ENCODE measurements at regions not wholly inside any gene's neighbourhood (a gene's known extent, or its start where the extent isn't known, plus 50 kb on each side); places are given as distances from the start of the nearest gene placed in this dataset.

DNA sequence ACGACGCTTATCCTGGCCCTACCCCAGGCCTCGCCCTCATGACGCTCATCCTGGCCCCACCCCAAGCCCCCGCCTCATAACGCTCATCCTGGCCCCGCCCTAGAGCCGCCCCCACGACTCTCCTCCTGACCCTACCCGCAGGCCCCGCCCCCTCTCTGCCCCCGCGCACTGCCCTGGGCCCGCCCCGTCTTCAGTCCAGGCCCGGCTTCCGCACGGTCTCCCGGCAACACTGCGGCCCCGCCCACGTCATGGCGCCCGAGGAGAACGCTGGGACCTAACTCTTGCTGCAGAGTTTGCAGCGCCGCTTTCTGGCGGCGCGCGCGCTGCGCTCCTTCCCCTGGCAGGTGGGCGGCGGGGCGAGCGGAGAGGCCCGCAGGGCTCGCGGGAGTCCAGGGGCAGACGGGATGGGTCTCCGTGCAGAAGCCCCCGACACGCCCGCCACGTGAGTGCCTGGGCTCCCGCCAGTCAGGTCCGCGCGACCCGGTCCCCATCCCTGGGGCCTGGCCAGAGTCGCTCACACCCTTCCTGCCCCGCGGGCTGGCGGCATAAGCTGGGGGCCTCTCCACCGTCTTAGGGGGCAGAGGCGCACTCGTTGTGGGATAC lies 52.5 kb upstream of the ROPN1B start:
- CTCF ChIA-PET, result interaction anchor here (0.6 to 0.8 kb wide), 2 partner anchors 12 to 150 kb away, joined by 3 to 4 read pairs; no protein-coding TSS in a partner anchor
- SMC1A ChIA-PET (ENCODE audit: uncharacterized antibody, unreplicated experiment), result no interaction called here
- POLR2A ChIA-PET, result no interaction called here
- 1% methylated on average over 32 of the region's 58 CpGs for WGBS (ENCODE audit: insufficient coverage, insufficient replicate concordance, low lambda C conversion rate, missing lambda C conversion rate)
- BruUV-seq (replicated peaks), result no TSS peak
- RAD21 ChIA-PET (ENCODE audit: unreplicated experiment), result interaction anchor here (0.6 kb wide), 1 partner anchor 82 kb away, joined by 3 read pairs; no protein-coding TSS in a partner anchor
- intact Hi-C loops (cut with micrococcal nuclease; ENCODE audit: unreplicated experiment), result loop anchor here (2.0 to 10.0 kb wide), 3 partner anchors 168 to 322 kb away; partner anchors contain the start of genes OSBPL11 and SLC41A3
- Histone ChIP-seq H3K4me2 (ENCODE audit: control insufficient read depth, insufficient read depth) (peak overlapping the region; percentile 72; the same call in 1 of the 2 replicates), H3K9ac (ENCODE audit: control insufficient read depth, insufficient read depth, low read length) (peak overlapping the region; percentile 59), H3K27me3 (replicated peaks in 1 of 2; ENCODE audit: control insufficient read depth in 2 of 2, insufficient read depth in 2 of 2, low read length in 1 of 2) (no peaks in the 10 kb centered on the region), H3K36me3 (ENCODE audit: control insufficient read depth in 2 of 2, insufficient read depth in 2 of 2, low read length in 1 of 2) (no peaks in the 10 kb centered on the region), H3K27ac (ENCODE audit: control insufficient read depth, insufficient read depth) (peak overlapping the region; percentile 56), H3K79me2 (ENCODE audit: control insufficient read depth, insufficient read depth, low read length) (no peaks in the 10 kb centered on the region), H4K20me1 (ENCODE audit: control insufficient read depth, insufficient read depth) (no peaks in the 10 kb centered on the region), H3K4me1 (ENCODE audit: control insufficient read depth, insufficient read depth, low read length) (no peaks in the 10 kb centered on the region), H2AFZ (ENCODE audit: control insufficient read depth, low read depth, low read length) (peak overlapping the region; percentile 85), H3K4me3 (peak overlapping the region; percentile 67), H3K9me3 (replicated peaks; ENCODE audit: control insufficient read depth, insufficient read depth, low read length) (no peaks in the 10 kb centered on the region)
- ATAC-seq (peak; percentile 97), DNase-seq (ENCODE audit: low read depth, low spot score) (peak; percentile 65), FAIRE-seq (no peak)
- in situ Hi-C loops (cut with MboI), result loop anchor here (10.0 kb wide), 2 partner anchors 322 to 558 kb away; partner anchors contain the start of genes OSBPL11 and ZXDC
- TF ChIP-seq GATAD2B (conservative IDR thresholded peaks at IDR 0.05; ENCODE audit: low read depth), result no peak
- TF ChIP-seq POLR2A (IDR thresholded peaks at IDR 0.05; ENCODE audit: low read depth, low read length), result peak; percentile 56
- TF ChIP-seq CREB1 (IDR thresholded peaks at IDR 0.05; ENCODE audit: low read depth), result peak; percentile 44; the same call in 1 of the 2 replicates
- TF ChIP-seq GABPA (IDR thresholded peaks at IDR 0.05; ENCODE audit: low read depth), result no peak
- no peak for TF ChIP-seq ETV6 (conservative IDR thresholded peaks at IDR 0.05 in 1 of 2, IDR thresholded peaks at IDR 0.05 in 1 of 2; ENCODE audit: borderline replicate concordance in 1 of 2, low read depth in 1 of 2)
- TF ChIP-seq, protein P1, sequence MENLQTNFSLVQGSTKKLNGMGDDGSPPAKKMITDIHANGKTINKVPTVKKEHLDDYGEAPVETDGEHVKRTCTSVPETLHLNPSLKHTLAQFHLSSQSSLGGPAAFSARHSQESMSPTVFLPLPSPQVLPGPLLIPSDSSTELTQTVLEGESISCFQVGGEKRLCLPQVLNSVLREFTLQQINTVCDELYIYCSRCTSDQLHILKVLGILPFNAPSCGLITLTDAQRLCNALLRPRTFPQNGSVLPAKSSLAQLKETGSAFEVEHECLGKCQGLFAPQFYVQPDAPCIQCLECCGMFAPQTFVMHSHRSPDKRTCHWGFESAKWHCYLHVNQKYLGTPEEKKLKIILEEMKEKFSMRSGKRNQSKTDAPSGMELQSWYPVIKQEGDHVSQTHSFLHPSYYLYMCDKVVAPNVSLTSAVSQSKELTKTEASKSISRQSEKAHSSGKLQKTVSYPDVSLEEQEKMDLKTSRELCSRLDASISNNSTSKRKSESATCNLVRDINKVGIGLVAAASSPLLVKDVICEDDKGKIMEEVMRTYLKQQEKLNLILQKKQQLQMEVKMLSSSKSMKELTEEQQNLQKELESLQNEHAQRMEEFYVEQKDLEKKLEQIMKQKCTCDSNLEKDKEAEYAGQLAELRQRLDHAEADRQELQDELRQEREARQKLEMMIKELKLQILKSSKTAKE (IDR thresholded peaks at IDR 0.05; ENCODE audit: low read depth, poor library complexity, severe bottlenecking), result no peak
- no peak for TF ChIP-seq MEF2A (IDR thresholded peaks at IDR 0.05; ENCODE audit: insufficient read depth, low read depth, low read length)
- TF ChIP-seq RFX5 (IDR thresholded peaks at IDR 0.05; ENCODE audit: low read depth, low read length), result no peak
- TF ChIP-seq FOXM1 (IDR thresholded peaks at IDR 0.05; ENCODE audit: low read depth, low read length), result no peak
- TF ChIP-seq IRF4 (IDR thresholded peaks at IDR 0.05; ENCODE audit: low read depth, low read length), result no peak
- no peak for TF ChIP-seq KLF5 (IDR thresholded peaks at IDR 0.05; ENCODE audit: partially characterized antibody)
- TF ChIP-seq, protein P2, sequence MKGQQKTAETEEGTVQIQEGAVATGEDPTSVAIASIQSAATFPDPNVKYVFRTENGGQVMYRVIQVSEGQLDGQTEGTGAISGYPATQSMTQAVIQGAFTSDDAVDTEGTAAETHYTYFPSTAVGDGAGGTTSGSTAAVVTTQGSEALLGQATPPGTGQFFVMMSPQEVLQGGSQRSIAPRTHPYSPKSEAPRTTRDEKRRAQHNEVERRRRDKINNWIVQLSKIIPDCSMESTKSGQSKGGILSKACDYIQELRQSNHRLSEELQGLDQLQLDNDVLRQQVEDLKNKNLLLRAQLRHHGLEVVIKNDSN (IDR thresholded peaks at IDR 0.05; ENCODE audit: borderline replicate concordance, extremely low read length, insufficient read depth, low read depth, low read length), result peak; percentile 7
- TF ChIP-seq, protein P3, sequence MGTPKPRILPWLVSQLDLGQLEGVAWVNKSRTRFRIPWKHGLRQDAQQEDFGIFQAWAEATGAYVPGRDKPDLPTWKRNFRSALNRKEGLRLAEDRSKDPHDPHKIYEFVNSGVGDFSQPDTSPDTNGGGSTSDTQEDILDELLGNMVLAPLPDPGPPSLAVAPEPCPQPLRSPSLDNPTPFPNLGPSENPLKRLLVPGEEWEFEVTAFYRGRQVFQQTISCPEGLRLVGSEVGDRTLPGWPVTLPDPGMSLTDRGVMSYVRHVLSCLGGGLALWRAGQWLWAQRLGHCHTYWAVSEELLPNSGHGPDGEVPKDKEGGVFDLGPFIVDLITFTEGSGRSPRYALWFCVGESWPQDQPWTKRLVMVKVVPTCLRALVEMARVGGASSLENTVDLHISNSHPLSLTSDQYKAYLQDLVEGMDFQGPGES (IDR thresholded peaks at IDR 0.05), result no peak
- 0 out of 2 replicates have a peak, but pooled peaks have one; percentile 37 for TF ChIP-seq NR2F1 (conservative IDR thresholded peaks at IDR 0.05)
- TF ChIP-seq, protein P4, sequence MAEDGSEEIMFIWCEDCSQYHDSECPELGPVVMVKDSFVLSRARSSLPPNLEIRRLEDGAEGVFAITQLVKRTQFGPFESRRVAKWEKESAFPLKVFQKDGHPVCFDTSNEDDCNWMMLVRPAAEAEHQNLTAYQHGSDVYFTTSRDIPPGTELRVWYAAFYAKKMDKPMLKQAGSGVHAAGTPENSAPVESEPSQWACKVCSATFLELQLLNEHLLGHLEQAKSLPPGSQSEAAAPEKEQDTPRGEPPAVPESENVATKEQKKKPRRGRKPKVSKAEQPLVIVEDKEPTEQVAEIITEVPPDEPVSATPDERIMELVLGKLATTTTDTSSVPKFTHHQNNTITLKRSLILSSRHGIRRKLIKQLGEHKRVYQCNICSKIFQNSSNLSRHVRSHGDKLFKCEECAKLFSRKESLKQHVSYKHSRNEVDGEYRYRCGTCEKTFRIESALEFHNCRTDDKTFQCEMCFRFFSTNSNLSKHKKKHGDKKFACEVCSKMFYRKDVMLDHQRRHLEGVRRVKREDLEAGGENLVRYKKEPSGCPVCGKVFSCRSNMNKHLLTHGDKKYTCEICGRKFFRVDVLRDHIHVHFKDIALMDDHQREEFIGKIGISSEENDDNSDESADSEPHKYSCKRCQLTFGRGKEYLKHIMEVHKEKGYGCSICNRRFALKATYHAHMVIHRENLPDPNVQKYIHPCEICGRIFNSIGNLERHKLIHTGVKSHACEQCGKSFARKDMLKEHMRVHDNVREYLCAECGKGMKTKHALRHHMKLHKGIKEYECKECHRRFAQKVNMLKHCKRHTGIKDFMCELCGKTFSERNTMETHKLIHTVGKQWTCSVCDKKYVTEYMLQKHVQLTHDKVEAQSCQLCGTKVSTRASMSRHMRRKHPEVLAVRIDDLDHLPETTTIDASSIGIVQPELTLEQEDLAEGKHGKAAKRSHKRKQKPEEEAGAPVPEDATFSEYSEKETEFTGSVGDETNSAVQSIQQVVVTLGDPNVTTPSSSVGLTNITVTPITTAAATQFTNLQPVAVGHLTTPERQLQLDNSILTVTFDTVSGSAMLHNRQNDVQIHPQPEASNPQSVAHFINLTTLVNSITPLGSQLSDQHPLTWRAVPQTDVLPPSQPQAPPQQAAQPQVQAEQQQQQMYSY (CRISPR knock-in tag; IDR thresholded peaks at IDR 0.05), result no peak
- TF ChIP-seq YY1 (IDR thresholded peaks at IDR 0.05; ENCODE audit: low read depth, low read length), result peak; percentile 93

Measured in GM12878 (cell line).